Activated CD8-positive, alpha-beta T cell treated with anti-CD3 and anti-CD28 coated beads for 36 hours (primary cell): ENCODE measurements at regions not wholly inside any gene's neighbourhood (a gene's known extent, or its start where the extent isn't known, plus 50 kb on each side); places are given as distances from the start of the nearest gene placed in this dataset.

Source experiments
- ATAC-seq: fragments of 200-7000 bp; cut with Tn5 transposase; one replicate; pipeline ENCODE4 v1.10.0; 2021; ENCODE audit warnings: mild to moderate bottlenecking, moderate library complexity
- CTCF ChIA-PET: fragments of 350-600 bp; sonication (Branson Sonifier 250); formaldehyde crosslinking; loops from one replicate; lab custom pipeline; 2021; ENCODE audit warnings: antibody characterized with exemption; lab: Charles Lee
- POLR2A ChIA-PET: fragments of 350-600 bp; sonication (Branson Sonifier 250); formaldehyde crosslinking; loops from one replicate; lab custom pipeline; 2021; ENCODE audit warnings: antibody characterized with exemption; lab: Charles Lee
- DNase-seq: peaks from one replicate; pipeline ENCODE4 v3.0.0-alpha.2; 2020
- H3K27ac Mint-ChIP-seq: one replicate; pipeline ENCODE4 v1.8.0; 2021; ENCODE audit warnings: mild to moderate bottlenecking, mixed read lengths
- H3K27me3 Mint-ChIP-seq: one replicate; pipeline ENCODE4 v1.8.0; 2021; ENCODE audit warnings: mixed read lengths
- H3K36me3 Mint-ChIP-seq: one replicate; pipeline ENCODE4 v1.8.0; 2021; ENCODE audit warnings: low read depth, mixed read lengths
- H3K4me1 Mint-ChIP-seq: one replicate; pipeline ENCODE4 v1.8.0; 2021; ENCODE audit warnings: low read depth, mixed read lengths
- H3K4me3 Mint-ChIP-seq: one replicate; pipeline ENCODE4 v1.8.0; 2021; ENCODE audit warnings: mild to moderate bottlenecking, moderate library complexity, mixed read lengths
- H3K9me3 Mint-ChIP-seq: one replicate; pipeline ENCODE4 v1.8.0; 2021; ENCODE audit warnings: mixed read lengths
- CTCF ChIP-seq: fragments of 200-600 bp; IDR thresholded peaks from one replicate; pipeline ENCODE4 v1.8.0; 2022; ENCODE audit warnings: antibody characterized with exemption, mild to moderate bottlenecking
- intact Hi-C: fragments of 100-400 bp; cut with micrococcal nuclease; formaldehyde crosslinking; loops from one replicate; pipeline ENCODE4 v1.10.0; 2022

- Mint-ChIP-seq H3K9me3 (no peaks in the 10 kb centered on the region), H3K4me1 (no peaks in the 10 kb centered on the region), H3K4me3 (no peak overlapping the region), H3K36me3 (no peaks in the 10 kb centered on the region), H3K27me3 (peaks cover 4% of the 10 kb centered on the region), H3K27ac (no peak overlapping the region)
- DNase-seq (no peak), ATAC-seq (no peak)
- ChIA-PET CTCF (no interaction called here), POLR2A (no interaction called here)
- no peak for TF ChIP-seq CTCF
- intact Hi-C loops = no loop called here
Measured at GRCh38 chr11:57936050-57936418, 87.6 kb upstream of the OR9Q1 start.

- intact Hi-C loops = no loop called here
- H3K9me3 Mint-ChIP-seq = no peaks in the 10 kb centered on the region
- no peak overlapping the region for H3K27ac Mint-ChIP-seq
- CTCF ChIA-PET = no interaction called here
- peaks cover 4% of the 10 kb centered on the region for H3K27me3 Mint-ChIP-seq
- no peaks in the 10 kb centered on the region for H3K4me1 Mint-ChIP-seq
- POLR2A ChIA-PET = no interaction called here
- no peak for DNase-seq
- no peak for TF ChIP-seq CTCF
- H3K36me3 Mint-ChIP-seq = no peaks in the 10 kb centered on the region
- ATAC-seq = no peak
- H3K4me3 Mint-ChIP-seq = no peak overlapping the region
Measured at GRCh38 chr11:57937431-57937830, 86.2 kb upstream of the OR9Q1 start.

- Mint-ChIP-seq H3K4me1 (no peaks in the 10 kb centered on the region), H3K4me3 (no peak overlapping the region), H3K27ac (no peak overlapping the region), H3K36me3 (no peaks in the 10 kb centered on the region), H3K27me3 (peaks cover 4% of the 10 kb centered on the region), H3K9me3 (no peaks in the 10 kb centered on the region)
- DNase-seq (no peak), ATAC-seq (no peak)
- POLR2A ChIA-PET = no interaction called here
- intact Hi-C loops = no loop called here
- CTCF ChIA-PET = no interaction called here
- TF ChIP-seq CTCF = no peak
Measured at GRCh38 chr11:57938351-57938750, 85.3 kb upstream of the OR9Q1 start.

- no peak overlapping the region for H3K27ac Mint-ChIP-seq
- POLR2A ChIA-PET = no interaction called here
- DNase-seq (no peak), ATAC-seq (no peak)
- TF ChIP-seq CTCF = no peak
- intact Hi-C loops = no loop called here
- no peaks in the 10 kb centered on the region for H3K4me1 Mint-ChIP-seq
- H3K27me3 Mint-ChIP-seq = peaks cover 2% of the 10 kb centered on the region
- CTCF ChIA-PET = interaction anchor here (1.3 kb wide), 1 partner anchor 583 kb away, joined by 3 read pairs; no protein-coding TSS in a partner anchor
- H3K9me3 Mint-ChIP-seq = no peaks in the 10 kb centered on the region
- no peaks in the 10 kb centered on the region for H3K36me3 Mint-ChIP-seq
- H3K4me3 Mint-ChIP-seq = no peak overlapping the region
Measured at GRCh38 chr11:57940044-57940756, 83.5 kb upstream of the OR9Q1 start.

- Mint-ChIP-seq H3K4me1 (no peaks in the 10 kb centered on the region), H3K9me3 (no peaks in the 10 kb centered on the region), H3K4me3 (no peak overlapping the region), H3K36me3 (no peaks in the 10 kb centered on the region), H3K27ac (no peak overlapping the region), H3K27me3 (peaks cover 2% of the 10 kb centered on the region)
- CTCF ChIA-PET = no interaction called here
- intact Hi-C loops = no loop called here
- DNase-seq (no peak), ATAC-seq (no peak)
- POLR2A ChIA-PET = no interaction called here
- no peak for TF ChIP-seq CTCF
Measured at GRCh38 chr11:57941875-57942274, 81.8 kb upstream of the OR9Q1 start.
